IMR-90 (cell line): ENCODE measurements at regions not wholly inside any gene's neighbourhood (a gene's known extent, or its start where the extent isn't known, plus 50 kb on each side); places are given as distances from the start of the nearest gene placed in this dataset.

ENCODE experiments used
- ATAC-seq: fragments of 200-7000 bp; cut with Tn5 transposase; 2 replicates; pipeline ENCODE4 v1.9.1; 2020; ENCODE audit warnings: low read depth, mild to moderate bottlenecking, moderate library complexity
- BruUV-seq: library from RNA; stranded (reverse); fragments of 400-500 nt; replicated peaks from 2 replicates; lab custom pipeline; 2021; lab: Mats Ljungman, UMichigan
- CTCF ChIA-PET: fragments of 300-600 bp; formaldehyde crosslinking; extraction: SDS; loops from one replicate; lab custom pipeline; 2021; ENCODE audit warnings: antibody characterized with exemption; lab: Yijun Ruan, JAX
- POLR2A ChIA-PET: fragments of 300-600 bp; sonication (Branson Sonifier 250); formaldehyde crosslinking; loops from one replicate; lab custom pipeline; 2022; ENCODE audit warnings: antibody characterized with exemption; ENCODE audit not compliant: unreplicated experiment; lab: Charles Lee
- DNase-seq: peaks from one replicate; pipeline ENCODE4 v3.0.0; 2013
- H2AFZ ChIP-seq: replicated peaks from 2 replicates; pipeline ENCODE3; 2013; ENCODE audit warnings: low read length, mild to moderate bottlenecking; ENCODE audit not compliant: poor library complexity
- H2AK5ac ChIP-seq: 2 replicates; pipeline ENCODE4 v1.6.1; 2013; ENCODE audit warnings: low read depth, low read length, inconsistent platforms
- H2AK9ac ChIP-seq: replicated peaks from 2 replicates; pipeline ENCODE3; 2013; ENCODE audit warnings: mild to moderate bottlenecking, low read depth, low read length, moderate library complexity; ENCODE audit not compliant: poor library complexity
- H2BK120ac ChIP-seq: 2 replicates; pipeline ENCODE4 v1.6.1; 2013; ENCODE audit warnings: low read depth, low read length, inconsistent platforms
- H2BK15ac ChIP-seq: 3 replicates; pipeline ENCODE4 v1.6.1; 2013; ENCODE audit warnings: low read depth, low read length, inconsistent platforms
- H2BK20ac ChIP-seq: 2 replicates; pipeline ENCODE4 v1.6.1; 2013; ENCODE audit warnings: low read depth, mild to moderate bottlenecking, inconsistent platforms, low read length, moderate library complexity
- H2BK5ac ChIP-seq: 2 replicates; pipeline ENCODE4 v1.6.1; 2013; ENCODE audit warnings: mild to moderate bottlenecking, low read depth, low read length, inconsistent platforms; ENCODE audit not compliant: poor library complexity, severe bottlenecking
- H3K14ac ChIP-seq: replicated peaks from 2 replicates; pipeline ENCODE4 v1.6.1; 2013; ENCODE audit warnings: low read depth, low read length, inconsistent platforms
- H3K18ac ChIP-seq: 2 replicates; pipeline ENCODE4 v1.6.1; 2013; ENCODE audit warnings: low read depth, low read length, control low read depth
- H3K23ac ChIP-seq: 2 replicates; pipeline ENCODE4 v1.6.1; 2013; ENCODE audit warnings: low read depth, low read length, inconsistent platforms
- H3K27ac ChIP-seq: 2 replicates; pipeline ENCODE4 v1.5.1; 2013; ENCODE audit warnings: mild to moderate bottlenecking, control low read depth, low read length; ENCODE audit not compliant: insufficient read depth
- H3K27me3 ChIP-seq: 2 replicates; pipeline ENCODE4 v1.6.1; 2013; ENCODE audit warnings: low read length; ENCODE audit not compliant: control insufficient read depth, insufficient read depth
- H3K36me3 ChIP-seq: 2 replicates; pipeline ENCODE4 v1.6.1; 2013; ENCODE audit warnings: low read length, mixed read lengths; ENCODE audit not compliant: control insufficient read depth, insufficient read depth
- H3K4ac ChIP-seq: 2 replicates; pipeline ENCODE4 v1.6.1; 2013; ENCODE audit warnings: low read depth, low read length, inconsistent platforms
- H3K4me1 ChIP-seq: 2 replicates; pipeline ENCODE4 v1.6.1; 2013; ENCODE audit warnings: low read length, mixed read lengths; ENCODE audit not compliant: control insufficient read depth, insufficient read depth
- H3K4me2 ChIP-seq: 2 replicates; pipeline ENCODE4 v1.6.1; 2013; ENCODE audit warnings: low read depth, mild to moderate bottlenecking, control low read depth, low read length, moderate library complexity
- H3K4me3 ChIP-seq: 2 replicates; pipeline ENCODE4 v1.5.1; 2013; ENCODE audit warnings: low read depth, mild to moderate bottlenecking, control low read depth, low read length, moderate library complexity; ENCODE audit not compliant: insufficient read depth
- H3K56ac ChIP-seq: 2 replicates; pipeline ENCODE4 v1.6.1; 2013; ENCODE audit warnings: low read length, inconsistent platforms; ENCODE audit not compliant: insufficient read depth; ENCODE audit errors: extremely low read depth
- H3K79me1 ChIP-seq, 2 experiments: 2 replicates each; pipeline ENCODE4 v1.6.1; 2013; ENCODE audit warnings: low read length in 2 of 2, inconsistent platforms in 1 of 2, low read depth in 1 of 2
- H3K9ac ChIP-seq: 2 replicates; pipeline ENCODE4 v1.6.1; 2013; ENCODE audit warnings: low read depth, low read length, control low read depth
- H3K9me1 ChIP-seq: 2 replicates; pipeline ENCODE4 v1.6.1; 2013; ENCODE audit warnings: low read length, inconsistent platforms; ENCODE audit not compliant: insufficient read depth
- H3K9me3 ChIP-seq: 2 replicates; pipeline ENCODE4 v1.6.1; 2013; ENCODE audit warnings: low read length; ENCODE audit not compliant: control insufficient read depth, insufficient read depth
- H4K20me1 ChIP-seq: 2 replicates; pipeline ENCODE4 v1.6.1; 2013; ENCODE audit warnings: low read length, inconsistent platforms; ENCODE audit not compliant: insufficient read depth
- H4K5ac ChIP-seq: 2 replicates; pipeline ENCODE4 v1.6.1; 2013; ENCODE audit warnings: mild to moderate bottlenecking, low read depth, low read length, control low read depth
- H4K8ac ChIP-seq, 2 experiments: 2 replicates each; pipeline ENCODE4 v1.6.1; 2013; ENCODE audit warnings: low read depth in 2 of 2, low read length in 2 of 2, control low read depth in 1 of 2, inconsistent platforms in 1 of 2
- H4K91ac ChIP-seq: 2 replicates; pipeline ENCODE4 v1.6.1; 2013; ENCODE audit warnings: low read depth, low read length, inconsistent platforms; ENCODE audit not compliant: insufficient read depth
- BHLHE40 ChIP-seq: fragments of 150-350 bp; IDR thresholded peaks from 2 replicates; pipeline ENCODE4 v1.6.1; 2016; ENCODE audit warnings: mild to moderate bottlenecking, low read depth, low read length
- CEBPB ChIP-seq: IDR thresholded peaks from 2 replicates; pipeline ENCODE4 v1.6.1; 2012; ENCODE audit warnings: low read depth, low read length, improper control_type of control experiment
- CHD1 ChIP-seq: IDR thresholded peaks from 2 replicates; pipeline ENCODE4 v1.6.1; 2012; ENCODE audit warnings: low read depth, low read length, improper control_type of control experiment
- CTCF ChIP-seq: conservative IDR thresholded peaks from 2 replicates; pipeline ENCODE4 v1.5.1; 2012; ENCODE audit warnings: mild to moderate bottlenecking, low read depth, low read length, improper control_type of control experiment
- ELK1 ChIP-seq: fragments of 150-350 bp; IDR thresholded peaks from 2 replicates; pipeline ENCODE4 v1.6.1; 2016; ENCODE audit warnings: low read depth, mild to moderate bottlenecking, low read length, moderate library complexity, borderline replicate concordance
- FOS ChIP-seq: fragments of 150-350 bp; IDR thresholded peaks from 2 replicates; pipeline ENCODE4 v1.6.1; 2016; ENCODE audit warnings: low read depth, low read length
- MAFK ChIP-seq: IDR thresholded peaks from 2 replicates; pipeline ENCODE4 v1.6.1; 2012; ENCODE audit warnings: low read depth, low read length, improper control_type of control experiment
- MAZ ChIP-seq: IDR thresholded peaks from 2 replicates; pipeline ENCODE4 v1.6.1; 2012; ENCODE audit warnings: low read depth, mild to moderate bottlenecking, low read length, improper control_type of control experiment, moderate library complexity, borderline replicate concordance
- NFE2L2 ChIP-seq: fragments of 150-350 bp; IDR thresholded peaks from 2 replicates; pipeline ENCODE4 v1.6.1; 2016; ENCODE audit warnings: low read depth, mild to moderate bottlenecking, low read length
- POLR2A ChIP-seq: IDR thresholded peaks from 2 replicates; pipeline ENCODE4 v1.6.1; 2012; ENCODE audit warnings: mild to moderate bottlenecking, low read depth, low read length
- RAD21 ChIP-seq: IDR thresholded peaks from 2 replicates; pipeline ENCODE4 v1.6.1; 2012; ENCODE audit warnings: low read length, improper control_type of control experiment
- RCOR1 ChIP-seq: IDR thresholded peaks from 2 replicates; pipeline ENCODE4 v1.6.1; 2012; ENCODE audit warnings: mild to moderate bottlenecking, low read length, improper control_type of control experiment; ENCODE audit not compliant: insufficient replicate concordance
- RFX5 ChIP-seq: IDR thresholded peaks from 2 replicates; pipeline ENCODE4 v1.8.0; 2012; ENCODE audit warnings: low read depth, mild to moderate bottlenecking, low read length, moderate library complexity
- SMC3 ChIP-seq: fragments of 150-350 bp; IDR thresholded peaks from 2 replicates; pipeline ENCODE4 v1.6.1; 2016; ENCODE audit warnings: low read depth, mild to moderate bottlenecking, antibody characterized with exemption, low read length, moderate library complexity
- USF2 ChIP-seq: fragments of 150-350 bp; IDR thresholded peaks from 2 replicates; pipeline ENCODE4 v1.6.1; 2017; ENCODE audit warnings: mild to moderate bottlenecking, antibody characterized with exemption, low read length, low read depth
- dilution Hi-C: fragments of 300-500 bp; cut with HindIII; formaldehyde crosslinking; loops from one replicate; pipeline ENCODE4 v1.14.3; 2018; ENCODE audit warnings: low sequenced_read_pairs; ENCODE audit not compliant: unreplicated experiment
- in situ Hi-C: fragments of 300-500 bp; cut with MboI; formaldehyde crosslinking; loops from 3 replicates; pipeline ENCODE4 v1.14.3; 2019; ENCODE audit warnings: low sequenced_read_pairs, inconsistent platforms, mixed read lengths
- intact Hi-C: fragments of 100-400 bp; cut with micrococcal nuclease; formaldehyde crosslinking; loops from 2 replicates; pipeline ENCODE4 v1.10.0; 2022

GRCh38 chr9:111731928-111732327 lies 62.8 kb downstream of the SHOC1 start:
- POLR2A ChIA-PET = no interaction called here
- Histone ChIP-seq H3K14ac (no peak overlapping the region), H3K9me1 (no peaks in the 10 kb centered on the region), H4K91ac (no peak overlapping the region), H4K8ac (no peak overlapping the region), H2AK5ac (no peak overlapping the region), H3K18ac (no peak overlapping the region), H3K27me3 (no peaks in the 10 kb centered on the region), H2AFZ (no peak overlapping the region), H3K9ac (no peak overlapping the region), H2BK120ac (no peak overlapping the region), H2BK20ac (no peak overlapping the region), H3K4ac (no peak overlapping the region), H3K4me1 (peaks cover 6% of the 10 kb centered on the region), H2AK9ac (no peak overlapping the region), H3K4me2 (no peak overlapping the region), H3K79me1 (no peaks in the 10 kb centered on the region; a peak in 1 of 4 replicates), H3K9me3 (peaks cover 9% of the 10 kb centered on the region), H3K56ac (no peak overlapping the region), H2BK15ac (no peak overlapping the region), H3K27ac (no peak overlapping the region), H4K20me1 (no peaks in the 10 kb centered on the region), H3K4me3 (no peak overlapping the region), H3K36me3 (no peaks in the 10 kb centered on the region), H4K5ac (no peak overlapping the region), H3K23ac (no peak overlapping the region), H2BK5ac (peak overlapping the region; percentile 30)
- BruUV-seq = no TSS peak
- peak; percentile 11 for DNase-seq
- CTCF ChIA-PET = no interaction called here
- in situ Hi-C loops = no loop called here
- TF ChIP-seq RCOR1 (no peak), BHLHE40 (no peak), USF2 (no peak), SMC3 (no peak), CTCF (no peak), RFX5 (no peak), CEBPB (no peak), MAFK (no peak), NFE2L2 (no peak), FOS (no peak), CHD1 (no peak), ELK1 (no peak), RAD21 (no peak), MAZ (no peak), POLR2A (no peak)
- no peak for ATAC-seq
- intact Hi-C loops = no loop called here
- dilution Hi-C loops = no loop called here
